Stimulated activated CD4-positive, alpha-beta T cell treated with anti-CD3 and anti-CD28 coated beads, Interleukin-1b, Interleukin-23, amount 100 ng/mL, for 24 hours (primary cell): ENCODE measurements at regions not wholly inside any gene's neighbourhood (a gene's known extent, or its start where the extent isn't known, plus 50 kb on each side); places are given as distances from the start of the nearest gene placed in this dataset.
"Not testable (repeated sequence)": the region's sequence is repeated elsewhere in the genome, so short reads cannot be mapped to it uniquely, and the experiment has no call there.

ENCODE experiments used
- DNase-seq, 4 experiments: peaks; one replicate each; pipeline ENCODE4 v3.0.0-alpha.2; 2020; ENCODE audit warnings: low read depth in 4 of 4, low spot score in 1 of 4

GRCh38 chr12:34301251-34302130 is 279.2 kb downstream of the ALG10 start:
- DNase-seq, result no peak

DNA sequence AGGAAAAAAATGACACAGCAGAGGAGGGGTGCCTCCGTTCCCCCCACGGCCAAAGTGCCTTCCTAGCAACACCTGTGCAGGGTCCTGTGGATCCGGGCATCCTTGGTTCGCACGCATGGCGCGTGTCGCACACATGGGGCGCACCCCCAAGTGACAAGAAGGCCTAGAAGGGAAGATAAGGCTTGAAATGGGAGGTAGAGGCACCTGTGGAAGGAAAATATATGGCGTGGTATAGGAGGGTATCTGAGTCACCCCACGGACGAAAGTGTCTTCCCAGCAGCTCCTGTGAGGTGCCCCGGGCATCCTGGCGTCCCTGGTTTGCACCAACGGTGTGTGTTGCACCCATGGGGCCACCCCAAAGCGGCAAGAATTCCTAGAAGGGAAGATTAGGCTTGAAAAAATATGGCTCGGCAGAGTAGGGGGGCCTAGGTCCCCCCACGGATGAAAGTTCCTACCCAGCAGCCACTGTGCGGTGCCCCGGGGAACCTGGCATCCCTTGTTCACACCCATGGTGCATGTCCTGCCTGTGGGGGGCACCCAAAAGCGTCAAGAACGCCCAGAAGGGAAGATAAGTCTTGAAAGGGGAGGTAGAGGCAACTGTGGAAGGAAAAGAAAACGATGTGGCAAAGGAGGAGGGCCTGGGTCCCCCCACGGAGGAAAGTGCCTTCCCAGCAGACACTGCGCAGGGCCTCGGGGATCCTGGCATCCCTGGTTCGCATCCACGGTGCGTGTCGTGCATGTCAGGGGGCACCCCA is 280.0 kb downstream of the ALG10 start:
- no peak for DNase-seq

GRCh38 chr12:34303091-34303870 is 281.0 kb downstream of the ALG10 start:
- DNase-seq, result no peak

- no peak for DNase-seq
Observed at GRCh38 chr12:34304001-34304400, 281.7 kb downstream of the ALG10 start.

- DNase-seq, result no peak
Observed at GRCh38 chr12:34304546-34304945, 282.2 kb downstream of the ALG10 start.

DNA sequence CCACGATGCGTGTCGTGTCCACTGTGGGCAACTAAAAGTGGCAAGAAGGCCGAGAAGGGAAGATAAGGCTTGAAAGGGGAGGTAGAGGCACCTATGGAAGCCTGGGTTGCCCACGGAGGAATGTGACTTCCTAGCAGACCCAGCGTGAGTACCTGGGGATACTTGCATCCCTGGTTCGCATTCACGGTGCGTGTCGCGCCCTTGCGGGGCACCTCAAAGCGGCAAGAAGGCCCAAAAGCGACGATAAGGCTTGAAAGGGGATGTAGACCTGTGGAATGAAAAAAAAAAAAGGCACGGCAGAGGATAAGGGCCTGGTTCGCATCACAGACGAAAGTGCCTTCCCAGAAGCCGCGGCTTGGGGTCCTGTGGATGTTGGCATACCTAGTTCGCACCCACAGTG is 282.9 kb downstream of the ALG10 start:
- no peak for DNase-seq

GRCh38 chr12:34306133-34306830 is 284.0 kb downstream of the ALG10 start:
- DNase-seq, result no peak

- DNase-seq, result not testable (repeated sequence)
Observed at GRCh38 chr12:34309806-34310804, 287.8 kb downstream of the ALG10 start.

DNA sequence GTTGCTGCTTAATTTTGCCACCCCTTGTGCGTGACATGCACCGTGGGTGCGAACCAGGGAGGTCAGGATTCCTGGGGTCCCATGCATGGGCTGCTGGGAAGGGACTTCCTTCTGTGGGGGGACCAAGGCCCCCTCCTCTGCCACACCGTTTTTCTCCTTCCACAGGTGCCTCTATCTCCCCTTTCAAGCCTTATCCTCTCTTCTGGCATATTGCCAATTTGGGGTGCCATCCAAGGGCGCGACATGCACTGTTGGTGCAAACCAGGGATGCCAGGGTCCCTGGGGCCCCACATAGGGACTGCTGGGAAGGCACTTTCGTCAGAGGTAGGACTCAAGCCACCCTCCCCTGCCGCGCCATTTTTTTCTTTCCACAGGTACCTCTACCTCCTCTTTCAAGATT is 289.0 kb downstream of the ALG10 start:
- no peak for DNase-seq

GRCh38 chr12:34327671-34328070 is 305.4 kb downstream of the ALG10 start:
- DNase-seq, result no peak

DNA sequence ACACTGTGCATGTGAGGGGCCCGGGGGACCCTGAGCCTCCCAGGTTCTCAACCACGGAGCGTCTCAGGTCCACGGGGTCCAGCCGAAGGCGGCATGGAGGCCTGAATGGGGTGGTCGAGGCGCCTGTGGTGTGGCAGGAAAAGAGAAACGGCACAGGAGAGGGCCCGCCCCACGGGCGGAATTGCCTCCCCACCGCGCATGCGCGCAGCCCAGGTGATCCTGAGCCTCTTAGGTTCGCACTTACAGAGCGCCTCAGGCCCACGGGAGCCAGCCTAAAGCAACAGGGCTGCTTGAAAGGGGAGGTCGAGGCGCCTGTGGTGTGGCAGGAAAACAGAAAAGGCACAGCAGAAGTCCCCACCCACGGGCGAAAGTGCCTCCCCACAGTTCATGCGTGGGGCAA is 311.0 kb downstream of the ALG10 start:
- no peak for DNase-seq

- DNase-seq, result no peak
Observed at GRCh38 chr12:34334538-34334937, 312.2 kb downstream of the ALG10 start.

- no peak for DNase-seq
Observed at GRCh38 chr12:34334953-34335743, 312.9 kb downstream of the ALG10 start.

GRCh38 chr12:34335819-34336262 is 313.5 kb downstream of the ALG10 start:
- DNase-seq, result no peak

DNA sequence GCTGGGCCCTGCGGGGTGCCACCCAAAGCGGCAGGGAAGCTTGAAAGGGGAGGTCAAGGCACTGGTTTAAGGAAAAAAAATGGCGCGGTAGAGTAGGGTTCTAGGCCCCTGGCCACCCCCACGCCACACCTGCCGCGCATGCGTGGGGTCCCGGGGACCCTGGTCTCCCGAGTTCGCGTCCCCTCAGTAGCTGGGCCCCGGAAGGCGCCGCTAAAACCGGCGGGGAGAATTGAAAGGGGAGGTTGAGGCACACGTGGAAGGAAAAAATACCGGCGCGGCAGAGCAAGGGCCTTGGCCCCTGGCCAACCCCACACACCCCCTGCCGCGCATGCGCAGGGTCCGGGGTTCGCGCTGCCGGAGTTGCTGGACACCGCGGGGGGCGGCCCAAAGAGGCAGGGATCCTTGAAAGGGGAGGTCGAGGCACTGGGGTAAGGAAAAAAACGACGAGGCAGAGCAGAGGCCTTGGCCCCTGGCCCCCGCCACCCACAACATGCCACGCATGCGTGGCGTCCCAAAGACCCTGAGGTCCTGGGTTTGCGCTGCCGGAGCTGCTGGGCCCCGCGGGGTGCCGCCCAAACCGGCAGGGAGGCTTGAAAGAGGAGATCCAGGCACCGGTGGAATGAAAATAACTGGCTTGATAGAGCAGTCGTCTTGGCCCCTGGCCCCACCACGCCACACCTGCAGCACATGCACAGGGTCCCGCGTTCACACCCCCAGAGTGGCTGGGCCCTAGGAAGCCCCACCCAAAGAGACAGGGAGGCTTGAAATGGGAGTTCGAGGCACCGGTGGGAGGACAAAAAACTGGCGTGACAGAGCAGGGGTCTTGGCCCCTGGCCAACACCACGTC is 314.5 kb downstream of the ALG10 start:
- no peak for DNase-seq

DNA sequence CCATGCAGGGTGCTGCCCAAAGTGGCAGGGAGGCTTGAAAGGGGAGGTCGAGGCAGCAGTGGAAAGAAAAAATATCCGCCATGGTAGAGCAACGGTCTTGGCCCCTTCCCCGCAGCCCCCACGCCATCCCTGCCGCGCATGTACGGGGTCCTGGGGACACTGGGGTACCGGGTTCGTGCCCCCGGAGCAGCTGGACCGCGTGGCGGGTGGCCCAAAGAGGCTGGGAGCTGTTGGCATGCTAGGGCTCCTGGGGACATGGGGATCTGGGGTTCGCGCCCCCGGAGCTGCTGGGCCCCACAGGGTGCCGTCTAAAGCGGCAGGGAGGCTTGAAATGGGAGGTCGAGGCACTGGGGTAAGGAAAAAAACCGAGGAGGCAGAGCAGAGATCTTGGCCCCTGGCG is 316.5 kb downstream of the ALG10 start:
- no peak for DNase-seq

GRCh38 chr12:34339922-34340321 is 317.6 kb downstream of the ALG10 start:
- no peak for DNase-seq
